ENCODE measurements at regions not wholly inside any gene's neighbourhood (a gene's known extent, or its start where the extent isn't known, plus 50 kb on each side); places are given as distances from the start of the nearest gene placed in this dataset.
"Not testable (repeated sequence)": the region's sequence is repeated elsewhere in the genome, so short reads cannot be mapped to it uniquely, and the experiment has no call there.

DNA sequence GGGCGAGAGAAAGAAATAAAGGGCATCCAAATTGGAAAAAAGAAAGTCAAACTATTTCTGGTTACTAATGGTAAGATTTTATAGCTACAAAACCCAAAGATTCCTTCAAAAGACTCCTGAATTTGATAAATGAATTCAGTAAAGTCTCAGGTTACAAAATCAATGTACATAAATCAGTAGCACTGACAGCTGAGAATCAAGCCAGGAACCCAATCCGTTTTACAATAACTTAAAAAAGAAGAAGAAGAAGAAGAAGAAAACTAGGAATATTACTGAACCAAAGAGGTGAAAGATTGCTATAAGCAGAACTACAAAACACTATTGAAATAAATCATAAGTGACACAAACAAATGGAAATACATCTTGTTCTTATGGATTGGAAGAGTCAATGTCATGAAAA is 291.5 kb upstream of the GULP1 start:
- no peak for DNase-seq

DNA sequence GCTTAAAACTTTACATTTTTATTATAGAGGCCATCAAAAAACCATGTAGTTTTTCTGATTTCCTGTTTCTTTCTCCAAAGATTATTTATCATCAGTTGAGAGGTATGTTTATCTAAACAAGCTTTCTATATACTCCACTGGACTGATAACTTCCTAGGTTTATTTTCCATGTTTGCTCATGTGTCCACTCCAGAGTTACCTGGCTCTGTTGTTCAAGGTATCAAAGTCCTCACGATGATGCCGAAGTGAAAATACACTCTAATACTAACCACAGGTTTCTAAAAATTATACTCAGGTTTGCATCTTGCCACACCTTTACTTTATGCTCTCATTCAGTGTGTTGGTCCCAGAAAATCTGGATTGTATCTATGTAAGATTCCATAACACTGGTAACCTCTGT is 287.9 kb upstream of the GULP1 start:
- no peak for DNase-seq

DNA sequence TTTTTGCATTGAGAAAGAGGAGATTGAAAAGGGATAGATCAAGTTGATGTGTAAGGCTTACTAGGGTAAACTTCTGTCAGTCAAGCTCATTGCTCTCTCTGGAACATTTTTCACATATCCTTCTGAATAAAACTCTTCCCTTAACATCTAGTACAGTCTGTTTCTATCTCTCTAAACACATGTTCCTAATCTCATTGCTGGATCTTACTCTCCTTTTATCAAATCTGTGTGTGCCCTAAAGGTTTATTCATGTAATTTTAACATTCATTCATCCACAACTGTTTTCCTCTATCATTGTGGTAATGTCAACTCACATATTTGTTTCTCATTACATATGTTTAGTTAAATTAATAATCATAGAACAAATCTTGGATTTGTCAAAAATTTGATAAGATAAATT is 277.9 kb upstream of the GULP1 start:
- DNase-seq: no peak

DNA sequence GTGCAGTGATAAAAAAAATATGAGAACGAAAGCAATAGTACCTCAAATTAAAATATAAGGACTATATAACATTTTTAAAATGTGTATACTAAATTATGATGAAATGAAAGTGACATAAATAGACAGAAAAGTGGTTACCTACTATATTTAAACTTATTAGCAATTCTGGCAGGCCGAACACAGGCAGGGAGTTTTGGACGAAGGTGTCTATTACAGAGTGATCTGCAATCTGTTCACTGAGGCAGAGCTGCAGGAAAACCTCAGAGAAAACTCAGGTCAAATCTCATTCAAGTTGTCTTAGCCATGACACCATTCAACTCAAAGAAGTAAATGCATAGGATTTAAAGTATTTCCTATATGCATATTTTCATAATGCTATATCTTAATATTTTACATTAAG is 274.8 kb upstream of the GULP1 start:
- no peak for DNase-seq

DNA sequence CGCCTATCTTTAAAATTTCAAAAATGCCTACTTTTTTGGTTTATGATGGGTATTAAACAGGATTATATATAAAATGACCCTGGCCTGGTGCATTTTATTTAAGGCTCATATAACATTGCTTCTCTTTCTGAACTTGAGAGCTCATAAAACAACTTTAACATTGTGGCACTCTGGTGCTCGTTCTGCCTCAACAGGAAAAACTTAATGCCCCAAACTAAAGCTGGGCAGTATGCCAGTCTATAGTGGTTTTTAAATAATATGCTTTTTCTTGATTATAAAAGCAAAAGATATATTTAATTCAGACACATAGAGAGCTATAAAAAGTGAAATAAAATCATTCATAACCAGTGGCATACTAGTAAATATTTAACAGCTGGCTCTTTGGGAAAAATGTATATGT is 269.3 kb upstream of the GULP1 start:
- no peak for DNase-seq

DNA sequence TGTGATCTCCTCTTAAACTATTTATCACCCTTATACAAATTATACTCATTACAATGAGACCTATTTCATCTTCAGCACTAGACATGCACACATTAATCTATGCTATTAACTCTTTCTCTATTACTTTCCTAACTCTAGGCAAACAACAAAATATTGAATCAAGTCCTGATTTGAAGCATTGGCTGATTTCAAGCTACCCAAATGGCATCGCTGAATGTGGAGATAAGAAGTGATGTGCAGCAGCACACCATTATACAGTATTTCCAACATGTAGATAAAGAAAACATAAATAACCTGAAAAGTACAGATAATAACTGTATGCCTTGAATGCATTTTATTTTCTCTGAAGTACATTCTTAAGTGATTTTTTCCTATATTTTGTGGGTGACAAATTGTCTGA is 268.6 kb upstream of the GULP1 start:
- no peak for DNase-seq

DNA sequence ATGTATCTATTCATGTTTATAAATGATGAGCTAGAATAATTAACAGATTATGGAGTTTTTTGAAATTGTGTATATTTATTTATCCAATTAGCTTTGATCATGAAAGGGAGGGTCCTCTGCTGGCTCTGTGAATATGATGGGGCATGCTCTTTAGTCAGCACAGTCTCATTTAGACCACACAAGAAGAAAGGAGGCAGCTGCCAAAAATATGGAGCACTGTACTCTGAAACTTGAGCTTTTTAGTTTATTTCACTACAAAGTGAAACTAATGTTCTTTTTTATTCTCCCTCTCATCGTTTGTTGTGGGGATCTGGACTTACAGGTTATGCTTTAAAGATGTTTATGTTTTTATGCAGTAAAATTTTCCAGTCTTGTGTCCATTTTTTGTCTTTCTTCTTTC is 266.9 kb upstream of the GULP1 start:
- DNase-seq: no peak

DNA sequence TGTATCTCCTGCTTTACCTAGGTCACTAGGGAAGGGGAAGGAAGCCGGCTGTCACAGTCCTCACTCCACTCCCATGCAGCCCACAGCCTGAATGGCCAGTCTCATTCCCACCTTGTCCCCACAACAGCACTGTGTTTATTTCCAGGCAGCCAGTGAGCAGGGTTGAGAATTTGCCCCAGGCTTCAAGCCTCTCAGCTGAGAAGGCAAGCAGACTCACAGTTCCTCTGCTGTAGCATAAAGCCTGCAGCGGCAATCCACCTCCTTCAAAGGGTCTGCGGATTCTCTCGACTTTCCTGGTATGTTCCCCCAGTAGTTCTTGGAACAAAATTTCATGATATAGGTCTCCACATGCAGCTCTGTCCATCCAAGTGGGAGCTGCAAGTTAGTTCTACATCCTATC is 262.9 kb upstream of the GULP1 start:
- no peak for DNase-seq

DNA sequence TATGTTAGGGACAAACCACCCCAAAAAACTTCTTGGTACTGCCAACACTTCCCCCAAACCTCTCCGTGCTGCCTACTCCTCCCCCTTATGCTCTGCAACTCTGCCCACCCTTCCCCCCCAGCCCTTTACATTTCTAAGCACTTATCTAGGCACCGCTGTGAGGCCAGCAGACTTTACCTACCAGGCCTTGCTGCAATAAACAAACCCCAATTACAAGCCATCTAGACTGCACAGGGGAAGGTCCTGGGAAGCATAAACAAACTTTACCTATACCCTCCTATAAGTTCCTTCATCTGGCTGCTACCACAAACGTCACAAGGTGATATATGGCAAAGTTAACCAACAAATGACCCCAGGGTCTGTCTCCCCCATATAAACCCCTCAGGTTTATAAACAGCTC is 259.4 kb upstream of the GULP1 start:
- no peak for DNase-seq

DNA sequence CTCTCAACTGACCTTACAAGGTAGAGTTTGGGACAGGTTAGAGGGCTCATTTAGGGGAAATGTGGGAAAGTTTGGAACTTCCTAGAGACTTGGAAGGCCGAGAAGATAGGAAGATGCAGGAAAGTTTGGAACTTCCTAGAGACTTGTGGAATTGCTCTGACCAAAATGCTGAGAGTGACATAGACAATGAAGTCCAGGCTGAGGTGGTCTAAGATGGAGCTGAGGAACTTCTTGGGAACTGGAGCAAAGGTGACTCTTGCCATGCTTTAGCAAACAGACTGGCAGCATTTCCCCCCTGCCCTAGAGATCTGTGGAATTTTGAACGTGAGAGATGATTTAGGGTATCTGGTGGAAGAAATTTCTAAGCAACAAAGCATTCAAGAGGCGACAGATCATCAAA is 258.9 kb upstream of the GULP1 start:
- no peak for DNase-seq

DNA sequence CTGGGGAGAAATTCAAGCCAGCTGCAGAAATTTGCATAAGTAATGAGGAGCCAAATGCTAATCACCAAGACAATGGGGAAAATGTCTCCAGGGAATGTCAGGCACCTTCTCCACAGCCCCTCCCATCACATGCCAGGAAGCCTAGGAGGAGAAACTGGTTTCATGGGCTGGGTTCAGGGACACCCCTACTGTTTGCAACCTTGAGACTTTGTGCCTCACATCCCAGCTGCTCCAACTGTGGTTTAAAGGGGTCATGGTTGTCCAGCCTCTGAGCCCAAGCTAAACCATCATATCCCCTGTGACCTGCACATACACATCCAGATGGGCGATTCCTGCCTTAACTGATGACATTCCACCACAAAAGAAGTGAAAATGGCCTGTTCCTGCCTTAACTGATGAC is 258.4 kb upstream of the GULP1 start:
- DNase-seq: not testable (repeated sequence)

DNA sequence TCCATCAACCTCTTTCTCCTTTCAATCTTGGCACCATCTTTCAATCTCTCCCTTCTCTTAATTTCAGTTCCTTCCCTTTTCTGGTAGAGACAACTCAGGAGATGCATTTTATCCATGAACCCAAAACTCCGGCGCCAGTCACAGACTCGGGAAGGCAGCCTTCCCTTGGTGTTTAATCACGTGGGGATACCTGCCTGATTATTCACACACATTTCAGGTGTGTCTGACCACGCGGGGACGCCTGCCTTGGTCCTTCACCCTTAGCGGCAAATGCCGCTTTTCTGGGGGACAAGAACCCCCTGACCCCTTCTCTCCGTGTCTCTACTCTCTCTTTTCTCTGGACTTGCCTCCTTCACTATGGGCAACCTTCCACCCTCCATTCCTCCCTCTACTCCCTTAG is 257.6 kb upstream of the GULP1 start:
- DNase-seq: not testable (repeated sequence)

DNA sequence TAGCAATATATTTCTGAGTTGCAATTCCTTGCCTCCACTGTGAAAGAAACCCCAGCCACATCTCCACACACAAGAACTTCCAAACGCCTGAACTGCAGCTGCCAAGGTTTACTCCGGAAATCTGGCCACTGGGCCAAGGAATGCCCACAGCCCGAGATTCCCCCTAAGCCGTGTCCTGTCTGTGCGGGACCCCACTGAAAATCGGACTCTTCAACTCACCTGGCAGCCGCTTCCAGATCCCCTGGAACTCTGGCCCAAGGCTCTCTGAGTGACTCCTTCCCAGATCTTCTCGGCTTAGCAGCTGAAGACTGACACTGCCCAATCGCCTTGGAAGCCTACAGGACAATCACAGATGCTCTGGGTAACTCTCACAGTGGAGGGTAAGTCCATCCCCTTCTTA is 256.3 kb upstream of the GULP1 start:
- DNase-seq: not testable (repeated sequence)

DNA sequence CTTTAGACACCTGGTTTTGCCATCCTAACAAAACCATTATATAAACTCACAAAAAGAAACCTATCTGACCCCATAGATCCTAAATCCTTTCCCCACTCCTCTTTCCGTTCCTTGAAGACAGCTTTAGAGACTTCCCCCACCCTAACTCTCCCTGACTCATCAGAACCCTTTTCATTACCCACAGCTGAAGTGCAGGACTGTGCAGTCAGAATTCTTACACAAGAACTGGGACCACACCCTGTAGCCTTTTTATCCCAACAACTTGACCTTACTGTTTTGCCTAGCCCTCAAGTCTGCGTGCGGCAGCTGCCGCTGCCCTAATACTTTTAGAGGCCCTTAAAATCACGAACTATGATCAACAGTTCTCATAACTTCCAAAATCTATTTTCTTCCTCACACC is 254.9 kb upstream of the GULP1 start:
- not testable (repeated sequence) for DNase-seq

DNA sequence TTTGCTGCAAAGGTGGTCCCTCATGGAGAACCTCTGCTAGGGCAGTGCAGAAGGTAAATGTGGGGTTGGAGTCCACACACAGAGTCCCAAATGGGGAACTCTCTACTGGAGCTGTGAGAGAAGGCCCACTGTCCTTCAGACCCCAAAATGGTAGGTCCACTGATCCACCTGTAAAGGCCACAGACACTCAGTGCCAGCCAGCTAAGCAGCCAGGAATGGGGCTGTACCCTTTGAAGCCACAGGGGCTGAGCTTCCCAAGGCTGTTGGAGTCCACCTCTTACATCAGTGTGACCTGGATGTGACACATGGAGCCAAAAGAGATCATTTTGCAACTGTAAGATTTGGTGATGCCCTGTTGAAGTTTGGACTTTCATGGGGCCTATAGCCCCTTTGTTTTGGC is 252.4 kb upstream of the GULP1 start:
- DNase-seq: no peak

DNA sequence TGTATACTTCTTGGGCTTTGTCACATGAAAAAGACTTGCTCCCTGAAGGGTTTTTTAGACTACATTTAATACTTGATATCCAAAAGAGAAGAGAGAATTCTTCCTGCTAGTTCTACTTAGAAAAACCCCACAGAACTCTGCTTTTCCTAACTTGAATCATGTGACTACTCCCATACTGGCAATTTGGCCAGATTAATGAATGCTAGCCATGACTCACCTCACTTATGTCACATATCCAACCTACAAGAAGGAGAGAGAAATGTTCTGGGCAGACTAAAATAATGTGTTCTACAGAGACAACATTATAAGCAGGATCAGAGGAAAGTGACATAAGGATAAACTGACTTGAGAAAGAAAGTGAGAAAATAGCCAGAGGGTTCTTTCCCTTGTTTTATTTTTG is 249.3 kb upstream of the GULP1 start:
- no peak for DNase-seq

DNA sequence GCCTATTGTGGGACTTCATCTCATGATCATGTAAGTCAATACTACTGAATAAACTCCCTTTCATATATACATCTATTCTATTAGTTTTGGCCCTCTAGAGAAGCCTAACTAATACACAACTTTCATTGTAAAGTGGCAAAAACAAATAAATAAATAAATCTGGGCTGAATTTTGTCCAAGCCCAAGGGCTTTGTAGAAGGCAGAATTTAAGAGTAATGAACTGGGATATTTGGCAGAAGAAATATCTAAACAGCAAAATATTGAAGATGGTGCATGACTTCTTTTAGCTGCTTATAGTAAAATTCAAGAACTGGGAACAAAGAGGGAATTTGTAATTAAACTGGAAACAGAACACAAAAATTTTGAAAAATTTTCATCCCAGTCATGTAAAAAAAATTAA is 246.7 kb upstream of the GULP1 start:
- no peak for DNase-seq

DNA sequence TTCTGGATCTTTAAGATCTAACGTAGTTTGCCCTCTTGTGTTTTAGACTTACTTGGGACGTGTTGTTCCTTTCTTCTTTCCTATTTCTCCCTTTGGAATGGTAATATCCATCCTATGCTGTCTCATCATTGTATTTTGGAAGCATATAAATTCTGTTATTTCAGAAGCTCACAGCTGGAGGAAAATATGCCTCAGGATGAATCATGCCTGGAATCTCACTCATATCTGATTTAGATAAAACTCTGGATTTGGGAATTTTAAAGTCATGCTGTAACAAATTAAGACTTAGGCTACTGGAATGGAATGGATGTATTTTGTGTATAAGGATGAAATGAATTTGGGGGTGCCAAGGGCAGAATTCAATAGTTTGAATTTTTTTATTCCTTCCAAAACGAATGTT is 245.2 kb upstream of the GULP1 start:
- no peak for DNase-seq

DNA sequence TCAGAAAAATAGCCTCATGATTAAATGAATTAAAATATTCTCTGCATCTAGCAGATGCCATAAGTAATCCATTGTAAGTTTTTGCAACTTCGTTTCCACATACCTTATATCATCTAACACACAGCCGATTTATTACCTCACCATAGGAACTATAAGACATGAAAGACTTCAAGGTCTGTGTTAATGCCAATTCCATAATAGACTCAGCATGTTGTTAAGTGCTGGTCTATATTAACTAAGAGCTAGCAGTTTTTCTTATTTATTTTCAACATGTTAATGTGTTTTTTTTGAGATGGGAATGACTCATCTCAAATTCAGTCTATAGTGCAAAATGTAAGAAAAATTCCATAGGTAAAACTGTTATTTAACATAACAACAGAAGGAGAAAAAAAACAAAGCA is 243.9 kb upstream of the GULP1 start:
- DNase-seq: no peak

DNA sequence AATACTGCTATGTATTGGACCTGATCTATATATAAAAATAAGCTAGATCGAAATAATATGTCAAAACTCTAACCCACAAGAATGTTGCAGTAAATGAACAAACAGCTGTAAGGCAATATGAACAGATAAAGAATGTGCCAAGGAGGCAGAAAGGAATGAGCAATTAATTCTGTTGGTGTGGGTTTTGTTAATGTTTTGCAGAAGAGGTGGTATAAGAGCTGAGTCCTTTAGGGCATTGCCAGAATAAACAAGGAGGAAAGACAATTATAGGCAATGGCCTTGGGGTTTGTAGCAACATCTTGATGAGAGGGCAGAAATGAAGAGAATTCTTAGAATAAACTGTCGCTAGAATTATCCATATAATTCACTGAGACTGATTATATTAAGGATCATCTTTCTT is 240.9 kb upstream of the GULP1 start:
- no peak for DNase-seq

DNA sequence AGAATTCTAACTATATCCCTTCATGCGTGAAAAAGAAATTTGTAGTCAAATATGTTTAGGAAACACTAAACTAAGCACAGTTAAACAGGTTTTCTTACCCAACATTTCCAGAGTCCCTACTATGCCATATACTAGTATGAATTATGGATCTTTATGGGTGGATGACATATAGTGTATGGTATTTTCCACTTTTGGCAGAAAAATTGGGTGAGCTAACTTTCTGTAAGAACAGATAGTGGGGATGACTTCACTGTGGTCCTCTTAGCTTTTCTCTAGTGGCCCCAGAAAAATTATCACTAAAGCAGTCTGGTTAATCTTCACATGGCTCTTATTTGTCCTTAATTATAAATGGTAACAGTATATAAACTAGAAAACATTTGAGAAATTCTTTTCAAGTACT is 240.0 kb upstream of the GULP1 start:
- DNase-seq: no peak

DNA sequence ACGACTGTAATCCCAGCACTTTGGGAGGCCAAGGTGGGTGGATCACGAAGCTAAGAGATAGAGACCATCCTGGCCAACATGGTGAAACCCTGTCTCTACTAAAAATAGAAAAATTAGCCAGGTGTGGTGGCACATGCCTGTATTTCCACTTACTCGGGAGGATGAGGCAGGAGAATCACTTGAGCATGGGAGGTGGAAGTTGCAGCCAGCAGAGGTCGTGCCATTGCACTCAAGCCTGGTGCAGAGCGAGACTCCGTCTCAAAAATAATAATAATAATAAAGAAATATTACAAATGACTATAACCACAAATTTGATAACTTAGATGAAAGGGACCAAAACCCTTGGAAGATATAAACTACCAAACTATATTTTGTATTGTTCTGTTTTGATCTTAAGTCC is 226.3 kb upstream of the GULP1 start:
- DNase-seq: no peak

DNA sequence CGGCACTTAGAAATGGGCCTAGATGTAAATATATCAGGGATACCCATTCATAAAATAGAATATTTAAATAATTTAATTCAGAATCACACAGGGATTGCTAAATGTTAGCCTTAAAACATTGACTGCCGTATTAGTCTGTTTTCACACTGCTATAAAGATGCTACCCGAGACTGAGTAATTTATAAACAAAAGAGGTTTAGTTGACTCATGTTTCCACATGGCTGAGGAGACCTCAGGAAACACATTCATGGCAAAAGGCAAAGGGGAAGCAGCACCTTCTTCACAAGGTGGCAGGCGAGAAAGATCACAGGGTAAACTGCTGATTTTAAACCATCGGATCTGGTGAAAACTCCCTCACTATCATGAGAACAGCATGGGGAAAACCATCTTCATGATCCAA is 223.6 kb upstream of the GULP1 start:
- no peak for DNase-seq

DNA sequence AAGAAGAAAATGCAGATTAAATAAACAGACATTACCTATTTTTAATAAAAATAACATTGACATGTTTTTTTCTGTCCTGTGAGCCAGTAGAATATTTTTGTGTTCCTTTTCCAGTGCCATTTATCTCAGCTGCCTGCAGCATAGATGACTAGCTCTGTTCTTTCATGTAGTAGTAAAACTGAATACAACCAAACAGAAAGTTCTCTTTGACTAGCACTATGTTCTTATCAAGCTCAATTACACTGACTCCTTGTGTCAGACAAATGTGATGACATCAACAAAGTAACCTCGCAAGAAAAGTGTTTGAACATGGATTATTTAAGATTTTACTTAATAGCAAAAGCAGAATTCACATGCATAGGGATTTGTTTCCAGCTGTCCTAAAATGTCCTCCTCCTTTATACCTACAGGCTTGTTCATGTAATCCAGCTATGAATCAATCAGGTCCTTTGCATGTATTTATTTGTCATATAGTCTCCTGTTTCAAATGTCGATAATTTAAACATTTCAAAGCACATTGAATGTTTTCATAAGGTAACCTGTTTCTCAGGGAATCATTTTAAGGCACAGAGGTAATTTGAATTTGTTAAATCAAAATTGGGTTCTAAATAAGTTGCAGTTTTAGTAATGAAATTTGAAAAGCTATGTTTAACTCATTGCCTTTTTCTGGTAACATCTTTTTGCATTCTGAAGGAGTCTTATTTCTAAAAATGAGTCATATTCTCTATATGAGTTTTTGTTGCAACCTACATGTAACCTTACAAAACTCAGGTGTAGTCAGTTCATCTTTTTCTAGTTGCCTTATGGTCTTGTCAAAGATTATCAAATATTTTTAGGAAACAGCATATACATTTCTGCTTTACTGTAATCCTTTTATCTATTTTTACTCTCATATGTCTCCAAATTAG is 215.3 kb upstream of the GULP1 start:
- DNase-seq: no peak

DNA sequence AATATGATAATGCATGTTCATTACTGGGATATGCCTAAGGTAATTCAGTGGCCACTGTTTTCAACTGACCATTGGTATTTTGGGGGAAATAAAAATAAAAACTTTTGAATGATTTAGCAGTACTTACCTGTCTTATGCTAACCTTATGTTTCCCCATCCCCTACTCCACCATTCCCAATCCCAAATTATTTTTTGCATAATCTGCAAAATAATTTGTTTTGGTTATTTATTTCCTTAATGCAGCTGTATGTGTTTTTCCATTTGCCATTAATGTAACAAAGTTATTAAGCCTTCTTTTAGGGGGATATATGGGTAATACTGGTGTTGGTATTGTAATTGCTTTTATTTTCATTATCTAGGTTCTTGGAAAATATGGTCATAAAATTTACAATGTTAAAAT is 213.9 kb upstream of the GULP1 start:
- no peak for DNase-seq

Data from stimulated activated CD8-positive, alpha-beta memory T cell treated with anti-CD3 and anti-CD28 coated beads, Interleukin-4, amount 100 ng/mL, for 48 hours (primary cell).